H1 (cell line): ENCODE measurements at regions not wholly inside any gene's neighbourhood (a gene's known extent, or its start where the extent isn't known, plus 50 kb on each side); places are given as distances from the start of the nearest gene placed in this dataset.

Experiments used
- CHD7 ChIP-seq: fragments of 300-600 bp; sonication (generic); IDR thresholded peaks from 2 replicates; pipeline ENCODE4 v1.7.1; 2012; ENCODE audit warnings: low read length, moderate library complexity, mild to moderate bottlenecking, inconsistent platforms; ENCODE audit not compliant: insufficient replicate concordance
- HDAC2 ChIP-seq, 2 experiments: fragments of 300-600 bp in 1 of 2; sonication (generic) in 1 of 2; IDR thresholded peaks; 2 replicates each; pipeline ENCODE4 v1.6.1; 2011 to 2012; ENCODE audit warnings: low read depth in 2 of 2, low read length in 2 of 2, mild to moderate bottlenecking in 2 of 2, moderate library complexity in 2 of 2, borderline replicate concordance in 1 of 2, inconsistent platforms in 1 of 2
- MAX ChIP-seq: IDR thresholded peaks from 2 replicates; pipeline ENCODE4 v1.6.1; 2012; ENCODE audit warnings: inconsistent platforms
- NANOG ChIP-seq: IDR thresholded peaks from 2 replicates; pipeline ENCODE4 v1.6.1; 2011; ENCODE audit warnings: low read length, low read depth, mild to moderate bottlenecking, inconsistent platforms; ENCODE audit not compliant: insufficient read depth, poor library complexity, severe bottlenecking
- SAP30 ChIP-seq: fragments of 300-600 bp; sonication (generic); IDR thresholded peaks from 2 replicates; pipeline ENCODE4 v1.7.1; 2012; ENCODE audit warnings: low read length, moderate library complexity, mild to moderate bottlenecking, inconsistent platforms; ENCODE audit not compliant: insufficient read depth, insufficient replicate concordance

- TF ChIP-seq CHD7 (peak; percentile 60), HDAC2 (IDR thresholded peaks at IDR 0.05; ENCODE audit: borderline replicate concordance in 1 of 2, low read depth in 2 of 2, low read length in 2 of 2) (peak in 1 of 2 experiments; percentile 72; a peak in 1 of 4 replicates), SAP30 (no peak), NANOG (peak; percentile 93), MAX (peak; percentile 31; the same call in 1 of the 2 replicates)
Measured at GRCh38 chr10:22810643-22811465, 96.5 kb upstream of the PIP4K2A start (continued).
